HG02885 (cell line): ENCODE measurements at regions not wholly inside any gene's neighbourhood (a gene's known extent, or its start where the extent isn't known, plus 50 kb on each side); places are given as distances from the start of the nearest gene placed in this dataset.
"Not testable (repeated sequence)": the region's sequence is repeated elsewhere in the genome, so short reads cannot be mapped to it uniquely, and the experiment has no call there.

Source experiments
- ATAC-seq: cut with Tn5 transposase; IDR thresholded peaks from one replicate; pipeline ENCODE4 v1.9.1; 2021; ENCODE audit warnings: mild to moderate bottlenecking; ENCODE audit not compliant: unreplicated experiment, poor library complexity

DNA sequence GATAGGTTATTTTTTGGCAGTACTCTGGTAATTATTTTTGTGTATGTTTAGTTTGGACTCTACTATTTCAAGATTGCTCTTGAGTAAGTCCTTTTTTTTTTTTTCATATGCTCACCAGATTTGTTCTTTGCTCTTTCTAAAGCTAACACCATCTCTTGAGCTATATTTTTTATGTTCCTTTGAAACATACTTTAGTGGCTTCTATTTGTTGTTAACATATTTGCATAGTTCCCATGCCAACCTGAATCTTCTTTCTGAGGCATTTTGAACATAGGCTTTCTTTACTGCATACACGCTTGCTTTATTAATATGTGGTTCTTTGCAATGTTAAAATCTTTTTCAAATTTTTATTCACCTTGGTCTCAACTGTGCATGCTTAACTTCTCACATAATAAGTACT lies 1644.9 kb downstream of the SUCLG1 start:
- no peak for ATAC-seq

DNA sequence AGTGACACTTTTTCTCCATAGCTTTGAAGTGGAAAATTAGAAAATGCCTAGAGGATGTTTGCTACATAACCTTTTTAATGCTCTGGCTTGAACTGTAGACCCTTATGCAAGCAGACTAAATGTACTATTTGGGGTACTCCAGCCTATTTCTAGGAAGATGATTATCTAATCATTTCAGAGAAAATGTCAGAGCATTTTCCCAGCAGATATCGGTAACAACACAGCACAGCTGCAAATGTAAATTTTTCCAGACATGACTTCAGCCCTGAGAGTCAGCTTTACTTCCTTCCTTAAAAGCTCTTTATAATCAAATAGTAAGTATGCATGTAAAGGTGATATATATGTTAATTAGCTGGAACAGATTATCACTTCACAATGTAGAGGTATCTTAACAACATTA lies 1647.1 kb downstream of the SUCLG1 start:
- no peak for ATAC-seq

DNA sequence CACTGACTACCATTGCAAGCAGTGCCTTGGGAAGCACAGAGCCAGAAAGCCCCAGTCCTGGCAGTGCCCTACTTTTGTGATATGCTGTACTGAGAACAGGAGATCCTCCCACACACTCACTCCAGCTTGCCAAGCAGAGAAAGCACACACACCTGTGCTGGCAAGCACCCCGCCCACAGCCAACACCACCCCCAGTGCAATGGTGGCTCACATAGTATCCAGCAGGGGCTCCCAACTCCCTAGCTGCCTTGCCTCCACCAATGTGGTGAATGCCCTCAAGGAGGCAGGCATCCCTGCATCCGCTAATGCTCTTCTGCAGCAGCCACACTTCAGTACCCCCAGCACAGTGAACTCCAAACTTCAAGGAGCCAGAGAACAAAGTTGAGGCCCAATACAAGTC lies 1655.8 kb downstream of the SUCLG1 start:
- ATAC-seq, result no peak

DNA sequence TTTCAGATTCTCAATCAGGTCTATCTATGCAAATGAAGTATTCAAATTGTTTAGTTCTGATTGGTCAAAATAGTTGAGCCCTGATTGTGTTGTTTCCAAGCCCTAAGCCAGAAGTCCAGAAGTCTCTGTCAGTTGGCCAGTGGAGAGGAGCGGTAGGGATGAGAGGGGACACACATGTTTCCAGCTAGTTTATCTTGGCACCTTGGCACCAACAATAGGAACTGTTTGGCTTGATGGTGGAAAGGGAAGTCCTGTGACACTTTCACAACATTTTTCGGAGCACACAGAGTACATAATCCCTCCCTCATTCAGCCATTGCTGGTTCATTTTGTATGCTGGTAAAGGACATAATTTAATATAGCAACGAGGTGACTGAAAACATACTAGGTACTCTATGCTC lies 1661.6 kb downstream of the SUCLG1 start:
- ATAC-seq, result no peak

DNA sequence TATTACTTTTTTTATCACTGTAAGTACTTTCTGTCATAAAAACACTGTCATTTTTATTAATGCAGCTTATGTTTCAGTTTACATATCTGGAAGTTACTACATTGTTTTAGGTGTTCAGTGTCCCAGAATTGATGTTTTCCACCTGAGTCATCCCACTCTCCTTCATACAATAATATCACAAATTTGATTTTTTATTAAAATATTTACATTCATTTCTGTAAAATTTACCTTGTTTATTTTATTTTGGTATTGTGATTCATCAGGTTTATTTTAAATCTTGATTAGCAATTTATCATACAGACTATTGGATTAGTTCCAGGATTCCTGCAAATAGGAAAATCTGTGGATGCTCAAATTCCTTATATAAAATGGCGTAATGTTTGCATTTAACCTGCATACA lies 1662.9 kb downstream of the SUCLG1 start:
- no peak for ATAC-seq

DNA sequence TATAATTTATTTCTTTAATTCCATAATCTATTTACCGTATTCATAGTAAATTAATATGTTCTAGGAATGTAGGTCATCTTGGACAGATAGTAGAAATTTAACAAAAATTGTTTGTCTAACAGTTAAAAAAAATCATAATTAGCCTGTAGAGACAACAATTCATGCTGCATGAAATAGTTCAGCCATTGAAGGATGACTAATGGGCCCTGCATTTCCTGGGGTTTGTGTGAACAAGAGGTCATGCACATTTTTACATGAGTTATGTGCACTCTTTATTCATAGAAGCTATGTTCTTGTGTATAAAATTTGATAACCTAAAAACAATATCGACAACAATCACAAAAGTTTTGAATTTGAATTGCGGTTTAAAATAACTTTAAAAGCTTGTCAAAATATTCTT lies 1663.6 kb downstream of the SUCLG1 start:
- no peak for ATAC-seq

DNA sequence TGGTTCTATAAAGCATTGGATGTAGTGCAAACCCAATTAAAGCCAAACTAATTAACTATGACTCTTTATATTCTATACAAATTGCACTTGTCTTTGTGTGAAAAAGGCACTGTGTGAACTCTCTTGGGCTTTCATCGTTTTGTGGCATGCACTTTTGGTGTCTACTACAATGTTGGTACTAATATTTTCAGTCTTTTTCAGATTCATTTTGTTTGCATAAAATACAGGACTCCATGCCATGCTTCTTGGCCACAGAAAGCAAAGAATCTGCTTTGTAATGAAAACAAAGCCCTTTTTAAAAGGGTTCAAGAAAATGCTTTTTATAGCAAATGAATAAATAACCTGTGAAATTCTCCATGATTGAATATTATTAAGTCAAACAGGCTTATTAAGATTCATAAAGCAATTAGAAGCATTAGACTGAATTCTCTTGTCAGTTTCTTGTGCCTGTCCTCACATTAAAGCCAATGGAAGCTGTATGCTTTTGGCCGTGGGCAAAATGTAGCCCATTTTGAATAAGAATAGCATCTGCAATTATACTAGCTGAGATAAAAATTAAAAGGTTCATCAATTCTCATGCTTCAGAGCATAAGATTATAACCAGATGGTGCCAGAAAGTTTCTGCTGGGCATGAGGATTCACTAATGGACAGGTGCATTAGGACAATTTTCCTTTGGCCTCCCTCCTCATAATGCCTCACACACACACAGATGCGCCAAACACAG lies 1665.2 kb downstream of the SUCLG1 start:
- ATAC-seq, result no peak

DNA sequence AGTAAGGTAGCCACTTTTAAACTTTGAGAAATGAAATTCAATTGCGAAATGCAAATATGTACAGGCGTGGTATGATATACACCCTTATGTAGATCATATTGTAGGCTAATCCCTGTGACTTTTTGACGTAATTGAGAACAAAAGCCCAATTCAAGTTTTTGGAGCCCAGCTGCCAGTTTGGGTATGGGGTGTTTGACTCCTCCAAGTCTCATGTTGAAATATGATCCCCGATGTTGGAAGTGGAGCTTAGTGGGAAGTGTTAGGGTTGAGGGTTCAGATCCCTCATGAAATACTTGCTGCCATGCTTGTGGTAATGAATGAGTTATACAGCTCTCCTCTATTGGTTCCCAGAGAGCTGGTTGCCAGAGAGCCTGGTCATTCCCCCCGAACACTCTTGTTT lies 1666.8 kb downstream of the SUCLG1 start:
- no peak for ATAC-seq

DNA sequence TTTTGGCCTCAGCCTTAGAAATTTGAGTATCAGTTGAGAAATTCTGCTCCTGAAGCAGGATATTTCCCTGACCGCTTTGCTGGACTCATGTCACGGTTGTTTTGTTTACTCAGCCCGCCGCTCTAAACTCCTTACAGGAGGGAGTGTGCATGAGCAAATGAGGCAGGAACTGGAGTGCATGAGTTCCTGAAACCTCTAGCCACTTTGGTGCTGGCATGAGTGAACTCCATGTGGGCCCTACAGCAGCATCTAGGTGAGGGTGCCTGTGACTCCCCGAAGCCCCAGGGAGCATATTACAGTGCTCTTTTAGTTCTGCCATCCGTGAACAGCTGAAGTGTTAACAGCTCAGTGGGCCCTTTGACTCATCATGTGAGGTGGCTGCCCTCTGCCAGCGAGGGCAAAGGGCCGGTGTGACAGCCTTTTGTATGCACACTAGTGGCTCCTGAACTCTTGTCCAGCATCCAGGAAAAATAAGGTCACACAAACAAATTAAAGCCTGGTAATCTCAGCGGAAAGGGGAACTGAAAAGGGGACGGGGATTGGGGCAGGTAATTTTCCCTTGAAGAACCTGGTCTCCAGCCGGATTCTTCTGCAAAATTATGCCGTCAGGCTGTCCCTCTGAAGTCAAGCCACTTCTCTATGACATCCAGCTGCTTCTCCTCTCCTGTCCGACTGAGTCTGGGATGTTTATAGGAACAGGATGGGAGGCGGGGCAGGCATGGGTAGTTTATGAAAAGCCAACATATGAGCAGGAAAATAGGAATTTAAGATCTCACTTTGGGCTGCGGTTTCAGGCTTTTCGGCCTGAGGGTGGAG lies 1668.7 kb downstream of the SUCLG1 start:
- ATAC-seq, result no peak

DNA sequence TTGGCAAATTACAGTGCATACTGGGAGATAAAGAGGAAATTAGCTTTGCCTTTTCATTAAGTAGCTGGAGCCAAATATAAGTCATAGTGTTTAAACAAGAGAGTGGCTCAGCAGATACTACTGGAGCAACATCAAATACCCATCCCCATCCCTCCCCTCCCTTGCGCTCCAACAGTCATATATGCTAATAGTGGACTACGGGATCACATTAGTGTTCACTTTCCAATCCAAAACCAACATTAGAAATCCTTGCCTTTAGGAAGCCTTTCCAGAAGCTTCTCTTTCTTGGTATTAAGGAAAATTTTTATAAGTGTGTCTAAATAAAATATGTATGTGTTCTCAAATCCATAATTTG lies 1669.3 kb downstream of the SUCLG1 start:
- ATAC-seq, result no peak

DNA sequence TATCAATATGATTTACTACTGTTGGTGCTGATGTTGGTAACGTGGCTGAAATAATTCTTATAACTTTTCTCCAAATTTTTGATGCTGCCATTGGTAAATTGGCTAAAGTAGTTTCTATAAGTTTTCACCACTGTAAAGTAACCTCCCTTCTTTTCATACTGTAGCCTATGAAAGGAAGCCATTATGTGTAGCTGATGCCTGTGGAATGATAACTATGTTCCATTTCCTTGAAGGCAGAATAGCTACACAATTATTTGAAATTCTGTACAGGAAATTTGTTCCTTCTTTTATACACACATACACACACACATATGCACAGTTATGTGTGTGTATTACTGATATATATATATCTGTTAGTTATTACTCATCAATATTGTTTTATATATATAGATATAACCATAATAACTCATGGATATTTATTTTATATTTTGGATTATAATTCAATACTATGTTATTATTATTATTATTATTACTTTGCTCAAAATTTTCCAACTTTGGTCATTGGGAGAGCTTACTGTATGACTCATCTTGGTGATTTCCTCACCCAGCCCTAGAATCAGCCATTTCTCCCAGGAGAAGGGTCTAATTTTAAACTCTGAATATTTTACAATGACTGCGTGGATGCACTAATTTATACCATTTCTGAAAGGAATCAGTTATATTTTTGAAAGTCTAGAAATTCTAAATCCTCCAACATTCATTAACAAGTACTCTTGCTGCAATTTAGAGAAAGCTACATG lies 1677.7 kb downstream of the SUCLG1 start:
- no peak for ATAC-seq

DNA sequence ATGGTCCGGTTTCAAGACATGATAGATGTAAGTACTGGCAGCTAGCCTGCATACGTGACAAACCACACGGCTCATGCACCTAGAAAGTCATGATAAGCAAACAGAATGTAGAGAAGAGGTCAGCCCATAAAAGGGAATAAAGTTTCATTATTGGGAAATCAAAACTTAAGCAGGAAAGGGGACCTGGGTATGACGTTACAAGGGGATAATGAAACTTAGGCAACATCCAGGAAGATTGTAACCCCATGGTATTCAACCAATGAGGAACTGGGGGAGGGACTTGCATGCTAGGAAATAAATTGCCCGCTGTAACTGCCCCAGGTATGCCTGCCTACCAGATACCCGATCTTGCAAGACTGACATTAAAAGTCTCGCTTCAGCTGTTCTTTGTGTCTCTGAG lies 1679.0 kb downstream of the SUCLG1 start:
- no peak for ATAC-seq

DNA sequence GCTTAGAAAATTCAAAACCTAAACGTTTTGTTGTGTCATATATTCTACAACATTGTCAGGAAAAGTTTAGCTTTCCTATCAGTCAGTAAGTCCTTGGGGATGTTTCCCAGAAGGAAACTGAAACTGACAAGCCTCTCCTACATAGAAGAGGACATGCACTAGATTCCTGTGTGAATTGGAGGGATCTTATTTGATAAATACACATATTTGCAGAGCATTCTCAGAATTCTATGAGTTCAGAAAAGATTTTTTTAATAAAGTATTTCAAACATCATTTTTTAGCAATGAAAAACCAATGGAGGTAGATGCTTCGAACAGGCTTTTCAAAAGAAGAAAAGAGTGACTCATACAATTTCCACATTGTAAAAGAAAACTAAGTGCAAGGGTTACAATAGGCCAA lies 1706.7 kb downstream of the SUCLG1 start:
- no peak for ATAC-seq

DNA sequence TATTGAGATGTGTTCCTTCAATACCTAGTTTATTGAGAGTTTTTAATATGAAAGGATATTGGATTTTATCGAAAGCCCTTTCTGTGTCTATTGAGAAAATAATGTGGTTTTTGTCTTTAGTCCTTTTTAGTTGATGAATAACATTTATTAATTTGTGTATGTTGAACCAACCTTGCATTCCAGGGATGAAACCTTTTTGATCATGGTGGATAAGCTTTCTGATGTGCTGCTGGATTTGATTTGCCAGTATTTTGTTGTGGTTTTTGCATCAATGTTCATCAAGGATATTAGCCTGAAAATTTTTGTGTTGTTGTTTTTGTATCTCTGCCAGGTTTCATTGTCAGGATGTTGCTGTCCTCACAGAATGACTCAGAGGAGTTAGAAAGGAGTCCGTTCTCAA lies 1710.4 kb downstream of the SUCLG1 start:
- no peak for ATAC-seq

DNA sequence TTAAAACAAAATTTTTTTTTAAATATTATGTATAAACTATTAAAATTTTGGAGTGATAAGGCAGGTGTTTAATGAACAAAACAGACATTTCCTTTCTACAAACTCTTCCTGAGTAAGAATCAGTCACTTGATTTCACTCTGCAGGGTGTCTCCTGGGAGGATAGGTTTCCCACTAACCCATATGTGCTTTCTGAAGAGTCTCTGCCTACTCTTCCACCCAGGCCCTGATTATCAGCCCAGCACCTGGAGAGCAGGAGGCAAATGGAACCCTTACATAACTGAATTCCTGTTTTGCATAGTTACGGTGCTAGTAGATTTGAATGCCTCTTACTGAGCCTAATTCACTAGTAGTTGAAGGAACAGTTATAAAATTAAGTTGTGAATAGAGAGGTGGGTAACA lies 1718.6 kb downstream of the SUCLG1 start:
- ATAC-seq, result no peak

DNA sequence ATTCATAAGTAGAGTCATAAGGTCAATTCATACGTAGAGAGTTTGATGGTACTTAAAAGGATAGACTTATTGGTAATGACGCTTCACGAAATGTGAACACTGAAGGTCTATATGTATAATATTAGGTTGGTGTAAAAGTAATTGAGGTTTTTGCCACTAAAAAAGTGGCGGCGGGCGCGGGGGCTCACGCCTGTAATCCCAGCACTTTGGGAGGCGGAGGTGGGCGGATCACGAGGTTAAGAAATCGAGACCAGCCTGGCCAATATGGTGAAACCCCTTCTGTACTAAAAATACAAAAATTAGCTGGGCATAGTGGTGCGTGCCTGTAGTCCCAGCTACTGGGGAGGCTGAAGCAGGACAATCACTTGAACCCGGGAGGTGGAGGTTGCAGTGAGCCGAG lies 1721.1 kb downstream of the SUCLG1 start:
- not testable (repeated sequence) for ATAC-seq

DNA sequence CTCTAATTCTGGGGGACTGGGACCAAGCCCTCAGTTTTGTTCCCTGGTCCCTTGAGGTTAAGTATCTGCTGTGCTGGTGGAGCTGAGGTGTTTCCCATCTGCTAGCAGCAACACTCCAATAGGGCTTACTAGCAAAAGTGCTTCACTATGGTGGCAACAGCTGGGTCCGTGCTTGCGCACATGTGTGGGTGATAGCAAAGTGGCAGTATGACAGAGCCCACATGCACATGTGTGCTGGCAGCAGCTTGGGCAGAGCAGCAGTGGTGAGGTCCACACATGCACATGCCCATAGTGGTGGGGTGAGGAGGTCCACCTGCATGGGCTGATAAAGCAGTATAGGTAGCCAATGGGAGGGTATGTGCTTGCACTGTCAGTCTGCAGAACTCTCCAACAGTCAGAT lies 1723.7 kb downstream of the SUCLG1 start:
- no peak for ATAC-seq

DNA sequence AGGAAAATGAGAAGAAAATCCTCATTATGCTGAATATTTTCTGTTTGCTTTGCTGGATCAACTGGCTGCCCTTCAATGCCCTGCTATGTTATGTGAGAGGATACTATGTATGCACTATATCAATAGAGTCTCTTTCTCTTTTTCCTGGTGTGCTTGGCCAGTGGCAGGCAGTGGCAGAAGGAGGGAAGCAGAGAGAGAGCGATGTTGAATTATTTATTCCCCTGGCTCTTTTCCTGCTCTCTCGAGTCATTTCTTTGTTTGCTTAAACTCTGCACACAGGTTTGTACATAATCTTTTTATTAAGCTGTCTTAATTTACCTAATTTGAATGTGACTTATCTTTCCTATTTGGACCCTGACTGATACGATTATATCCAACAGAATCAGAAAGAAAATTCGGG lies 1727.3 kb downstream of the SUCLG1 start:
- no peak for ATAC-seq

DNA sequence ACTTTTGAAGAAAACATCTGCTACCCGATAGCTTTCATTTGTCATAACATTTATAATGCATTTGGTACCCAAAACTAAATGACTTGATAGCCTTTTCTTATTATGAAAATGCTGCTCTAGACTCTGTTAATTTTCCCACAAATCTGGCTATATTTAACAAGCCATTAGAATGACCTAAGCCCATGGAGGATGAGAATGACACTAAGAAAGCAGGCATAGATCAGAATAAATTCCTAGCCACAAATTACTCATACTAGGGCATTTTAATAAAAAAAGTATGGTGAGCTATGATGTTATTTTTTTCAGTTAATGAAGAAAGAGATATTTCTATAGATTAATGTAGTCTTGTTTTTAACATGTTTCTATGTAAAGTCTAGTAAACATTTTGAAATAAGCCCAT lies 1728.3 kb downstream of the SUCLG1 start:
- no peak for ATAC-seq

DNA sequence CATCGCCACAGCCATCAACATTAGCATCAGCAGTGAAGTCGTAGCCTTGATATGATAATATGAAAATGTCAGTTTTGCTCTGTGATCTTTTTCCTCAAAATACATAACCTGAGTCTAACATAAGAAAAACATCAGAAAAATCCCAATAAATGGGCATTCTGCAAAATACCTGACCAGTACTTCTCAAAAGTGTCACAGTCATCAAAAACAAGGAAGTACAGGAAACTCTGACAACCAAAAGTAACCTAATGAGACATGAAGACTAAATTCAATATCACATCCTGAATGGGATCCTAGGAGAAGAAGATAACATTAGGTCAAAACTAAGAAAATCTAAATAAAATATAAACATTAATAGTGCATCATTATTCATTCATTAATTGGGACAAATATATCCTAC lies 1731.0 kb downstream of the SUCLG1 start:
- ATAC-seq, result no peak

DNA sequence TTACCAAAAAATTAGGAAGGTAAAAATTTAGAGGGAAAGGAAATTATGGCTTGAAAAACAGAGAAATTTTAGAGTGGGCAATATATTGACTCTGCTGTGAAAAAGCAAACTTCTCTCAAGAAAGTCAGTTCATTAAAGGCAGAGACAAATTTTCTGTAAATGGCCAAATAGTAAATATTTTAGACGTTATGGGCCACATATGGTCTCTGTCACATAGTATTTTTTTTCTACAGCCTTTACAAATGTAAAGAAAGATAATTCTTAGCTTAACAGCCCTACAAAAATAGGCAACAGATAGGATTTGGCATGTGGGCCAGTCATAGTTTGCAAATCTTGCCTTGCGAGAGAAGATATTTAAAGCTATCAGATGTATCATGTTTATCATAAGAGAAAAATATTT lies 1750.4 kb downstream of the SUCLG1 start:
- ATAC-seq, result no peak
